EH (cell line): ENCODE measurements at regions not wholly inside any gene's neighbourhood (a gene's known extent, or its start where the extent isn't known, plus 50 kb on each side); places are given as distances from the start of the nearest gene placed in this dataset.

ENCODE experiments used
- DNase-seq: peaks from one replicate; pipeline ENCODE4 v3.0.0-alpha.2; 2015; ENCODE audit warnings: low read depth

- no peak for DNase-seq
These were observed 212.3 kb downstream of the ERCC6L2 start for GRCh38 chr9:96087669-96088299.

- DNase-seq = no peak
These were observed 211.6 kb downstream of the ERCC6L2 start for GRCh38 chr9:96086936-96087571.

- DNase-seq = no peak
These were observed 210.1 kb downstream of the ERCC6L2 start for GRCh38 chr9:96085491-96086143.

GRCh38 chr9:96084331-96084734, 208.8 kb downstream of the ERCC6L2 start:
- DNase-seq = no peak

- DNase-seq = no peak
These were observed 207.2 kb downstream of the ERCC6L2 start for GRCh38 chr9:96082516-96083232.

GRCh38 chr9:96080364-96080763, 204.9 kb downstream of the ERCC6L2 start:
- DNase-seq = no peak

GRCh38 chr9:96079779-96080178, 204.3 kb downstream of the ERCC6L2 start:
- DNase-seq = no peak

GRCh38 chr9:96078897-96079490, 203.5 kb downstream of the ERCC6L2 start:
- no peak for DNase-seq

DNA sequence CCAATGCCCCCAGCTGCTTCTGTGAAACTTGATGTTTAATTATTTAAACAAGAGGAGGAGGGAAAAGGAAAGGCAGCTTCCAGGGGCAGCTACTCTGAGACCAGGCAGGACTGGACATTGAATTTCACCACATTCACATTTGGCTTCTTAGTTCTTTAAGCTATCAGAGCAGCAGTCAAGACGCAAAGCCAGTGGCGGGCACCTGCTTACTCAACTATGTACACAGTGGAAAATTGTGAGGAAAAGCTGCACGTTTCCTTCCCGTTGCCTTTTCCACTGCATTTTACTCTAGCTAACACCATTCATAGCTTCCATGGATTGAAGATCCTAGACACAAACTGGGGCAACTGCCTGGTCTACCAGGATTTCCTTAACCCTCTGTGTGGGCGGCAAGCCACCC, 200.3 kb downstream of the ERCC6L2 start:
- no peak for DNase-seq

DNA sequence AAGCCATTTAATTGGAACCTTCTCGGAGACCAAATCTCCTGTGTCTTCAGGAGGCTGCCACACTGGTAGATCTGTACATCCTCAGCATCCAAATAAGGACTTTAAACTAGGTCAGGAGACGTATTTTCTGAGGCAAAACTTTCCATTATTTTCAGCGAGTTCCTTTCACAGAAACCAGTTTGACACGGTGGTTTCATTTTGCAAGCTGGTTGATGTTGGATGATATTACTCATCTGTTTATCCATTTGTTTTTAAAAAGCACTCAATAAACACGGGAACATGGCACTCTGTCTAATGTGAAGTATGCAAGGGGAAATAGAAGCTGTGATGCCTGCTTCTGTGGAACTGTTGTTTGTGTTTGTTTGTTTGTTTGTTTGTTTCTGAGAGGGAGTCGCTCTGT, 199.6 kb downstream of the ERCC6L2 start:
- no peak for DNase-seq

GRCh38 chr9:96073531-96074480, 198.3 kb downstream of the ERCC6L2 start:
- DNase-seq = no peak

- DNase-seq = no peak
These were observed 197.4 kb downstream of the ERCC6L2 start for GRCh38 chr9:96072930-96073329.

DNA sequence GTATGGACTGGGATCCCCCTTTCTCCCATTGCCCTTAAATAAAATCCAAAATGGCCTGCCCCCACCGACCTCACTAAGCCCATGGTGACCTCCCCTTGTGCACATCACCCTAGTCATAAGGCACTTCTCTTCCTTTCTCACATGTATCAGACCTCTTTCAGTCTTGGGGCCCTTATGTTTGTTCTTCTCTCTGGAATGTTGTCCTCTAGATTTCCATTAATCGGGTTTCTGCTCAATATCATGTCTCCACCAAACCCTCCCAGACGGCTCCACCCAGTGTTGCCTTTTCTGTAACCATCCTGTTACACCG, 196.3 kb downstream of the ERCC6L2 start:
- DNase-seq = no peak

GRCh38 chr9:96071076-96071814, 195.8 kb downstream of the ERCC6L2 start:
- DNase-seq = peak; percentile 27

DNA sequence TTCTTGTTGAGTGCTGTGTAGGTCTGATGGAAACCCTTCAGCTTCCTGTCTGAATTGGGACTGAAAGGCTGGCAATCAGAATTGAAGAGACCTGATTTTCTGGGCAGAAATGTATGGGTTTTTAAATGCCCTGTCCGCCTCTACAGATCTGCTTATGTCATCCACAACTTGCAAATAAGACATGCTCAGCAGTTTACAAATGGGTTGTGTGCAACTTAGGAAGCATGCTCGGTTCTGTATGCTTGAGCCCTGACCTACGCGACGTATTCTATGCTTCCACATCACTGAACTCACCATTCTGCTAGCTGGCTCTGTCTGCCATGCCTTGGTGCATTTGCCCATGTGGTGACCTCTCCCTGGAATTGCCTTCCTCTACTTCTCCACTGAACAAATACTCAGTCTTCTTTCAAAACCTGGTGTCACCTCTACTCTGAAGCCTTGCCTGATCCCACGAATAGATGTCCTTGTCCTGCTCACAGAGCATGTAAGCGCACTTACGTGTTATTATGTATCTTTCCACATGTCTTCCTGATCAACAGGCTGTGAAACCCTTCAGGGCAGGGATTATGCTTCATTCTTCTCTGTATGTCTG, 194.2 kb downstream of the ERCC6L2 start:
- no peak for DNase-seq

DNA sequence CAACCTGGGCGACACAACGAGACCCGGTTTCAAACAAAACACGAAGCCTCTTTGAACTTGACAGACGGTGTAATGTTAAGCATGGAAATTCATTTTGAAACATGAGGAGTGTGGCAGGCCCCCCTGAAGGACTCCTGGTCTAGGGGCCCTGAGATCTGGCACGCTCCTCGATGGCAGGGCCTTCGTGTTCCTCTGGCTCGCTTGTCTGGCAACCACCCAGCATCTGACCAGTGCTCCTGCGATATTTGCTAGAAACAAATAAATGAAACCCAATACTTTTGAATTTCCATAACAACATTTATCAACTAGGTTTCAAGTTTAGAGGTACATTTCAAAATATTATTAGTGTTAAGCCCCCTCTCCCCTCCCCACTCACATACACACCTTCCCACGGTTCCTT, 193.0 kb downstream of the ERCC6L2 start:
- no peak for DNase-seq

DNA sequence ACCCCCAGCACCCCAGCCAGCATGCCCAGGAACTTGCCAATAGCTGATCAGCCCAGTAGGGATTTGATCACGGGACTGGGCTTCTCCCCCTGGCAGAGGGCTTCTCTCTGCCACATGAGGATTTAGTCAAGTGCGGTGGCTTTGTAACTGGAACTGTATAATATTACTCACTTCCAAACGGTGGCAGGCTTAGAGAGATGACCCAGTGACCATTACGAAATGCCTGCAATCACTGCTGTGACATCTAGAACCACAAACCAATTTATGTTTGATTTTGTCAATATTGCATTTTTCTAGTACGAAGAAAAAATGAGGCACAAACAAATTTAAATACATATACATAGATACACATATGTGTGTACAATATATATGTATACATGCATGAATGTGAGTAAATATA, 192.1 kb downstream of the ERCC6L2 start:
- DNase-seq = no peak

- no peak for DNase-seq
These were observed 191.5 kb downstream of the ERCC6L2 start for GRCh38 chr9:96067004-96067403.

DNA sequence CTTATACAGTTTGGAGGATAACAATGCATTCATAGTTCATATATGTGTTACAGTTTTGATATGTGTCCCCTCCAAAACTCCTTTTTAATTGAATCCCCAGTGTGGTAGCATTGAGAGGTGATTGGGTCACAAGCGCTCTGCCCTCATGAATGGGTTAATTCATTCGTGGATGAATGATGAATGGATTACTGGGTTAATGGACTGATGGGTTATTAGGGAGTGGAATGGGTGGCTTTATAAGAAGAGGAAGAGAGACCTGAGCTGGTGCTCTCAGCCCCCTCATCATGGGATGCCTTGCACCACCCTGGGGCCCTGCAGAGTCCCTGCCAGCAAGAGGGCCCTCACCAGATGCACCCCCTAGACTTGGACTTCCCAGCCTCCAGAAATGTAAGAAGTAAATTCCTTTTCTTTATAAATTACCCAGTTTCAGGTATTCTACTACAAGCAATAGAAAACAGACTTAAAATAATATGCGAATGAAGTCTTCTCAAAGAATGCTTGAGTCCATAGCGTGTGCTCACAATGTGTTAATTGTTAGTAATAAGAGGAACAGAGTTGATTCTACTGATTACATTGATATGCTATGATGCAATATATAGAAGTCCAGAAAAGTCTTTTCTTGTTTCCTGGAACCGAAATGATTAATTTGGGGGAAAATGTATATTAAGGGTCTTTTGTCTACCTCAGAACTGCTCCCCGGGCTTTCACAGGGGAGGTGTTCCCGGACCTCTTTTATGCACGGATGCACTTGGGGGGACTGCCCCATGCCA, 190.2 kb downstream of the ERCC6L2 start:
- DNase-seq = no peak
